ENCODE measurements at regions not wholly inside any gene's neighbourhood (a gene's known extent, or its start where the extent isn't known, plus 50 kb on each side); places are given as distances from the start of the nearest gene placed in this dataset.
"Not testable (repeated sequence)": the region's sequence is repeated elsewhere in the genome, so short reads cannot be mapped to it uniquely, and the experiment has no call there.

DNA sequence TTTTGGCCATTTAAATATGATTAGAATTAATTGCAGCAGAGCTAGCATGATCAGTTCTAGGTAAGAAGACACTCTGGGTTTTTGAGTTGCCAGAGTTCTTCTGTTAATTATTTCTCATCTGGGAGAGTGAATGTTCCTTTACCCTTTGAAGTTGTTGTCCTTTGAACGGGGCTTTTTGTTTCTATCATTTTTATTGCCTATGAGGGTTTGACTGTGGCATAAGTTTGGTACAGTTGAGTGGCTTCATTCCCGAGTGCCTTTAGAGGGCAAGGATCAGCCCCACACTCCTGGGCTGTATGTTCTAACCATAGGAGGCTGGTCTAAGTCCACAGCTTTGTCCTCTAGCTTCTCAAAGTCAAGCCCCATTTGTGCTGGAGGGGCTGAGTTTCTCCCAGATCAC is 804.3 kb downstream of the KCNJ3 start:
- DNase-seq: no peak

DNA sequence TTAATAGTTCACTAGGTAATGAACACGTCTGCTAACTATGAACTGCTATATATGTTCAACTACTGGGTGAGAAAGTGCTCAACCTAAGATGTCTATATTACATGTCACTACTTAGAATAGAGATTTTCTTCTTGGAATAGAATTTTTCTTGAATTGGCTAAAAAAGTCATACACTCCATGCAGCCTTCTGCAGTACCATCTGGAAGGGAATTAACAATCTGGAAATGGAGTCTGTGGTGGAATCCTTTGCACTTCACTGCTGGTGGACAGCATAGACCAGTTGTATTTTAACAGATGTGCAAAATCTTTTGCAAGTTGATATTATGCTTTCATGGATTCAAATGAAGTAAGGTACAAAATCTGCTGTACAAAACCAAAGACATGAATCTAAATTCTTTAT is 799.6 kb downstream of the KCNJ3 start:
- no peak for DNase-seq

DNA sequence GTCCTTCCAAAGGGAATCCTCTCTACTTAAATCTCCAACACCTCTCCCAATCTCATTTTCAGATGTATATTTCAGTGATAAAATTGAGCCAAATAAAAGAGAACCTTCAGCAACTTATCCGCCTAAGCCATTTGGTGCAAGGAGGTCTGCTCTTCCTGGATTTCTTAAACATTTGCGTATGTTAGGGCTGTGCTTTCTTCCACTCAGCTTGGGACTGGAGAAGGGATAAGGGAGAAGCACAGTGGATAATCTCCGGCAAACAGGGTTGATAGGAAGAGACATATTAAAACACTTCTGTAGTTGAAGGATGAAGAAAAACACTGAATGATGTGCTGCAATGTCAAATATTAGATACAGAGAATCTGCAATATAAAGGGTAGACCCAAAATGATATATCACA is 796.2 kb downstream of the KCNJ3 start:
- DNase-seq: no peak

DNA sequence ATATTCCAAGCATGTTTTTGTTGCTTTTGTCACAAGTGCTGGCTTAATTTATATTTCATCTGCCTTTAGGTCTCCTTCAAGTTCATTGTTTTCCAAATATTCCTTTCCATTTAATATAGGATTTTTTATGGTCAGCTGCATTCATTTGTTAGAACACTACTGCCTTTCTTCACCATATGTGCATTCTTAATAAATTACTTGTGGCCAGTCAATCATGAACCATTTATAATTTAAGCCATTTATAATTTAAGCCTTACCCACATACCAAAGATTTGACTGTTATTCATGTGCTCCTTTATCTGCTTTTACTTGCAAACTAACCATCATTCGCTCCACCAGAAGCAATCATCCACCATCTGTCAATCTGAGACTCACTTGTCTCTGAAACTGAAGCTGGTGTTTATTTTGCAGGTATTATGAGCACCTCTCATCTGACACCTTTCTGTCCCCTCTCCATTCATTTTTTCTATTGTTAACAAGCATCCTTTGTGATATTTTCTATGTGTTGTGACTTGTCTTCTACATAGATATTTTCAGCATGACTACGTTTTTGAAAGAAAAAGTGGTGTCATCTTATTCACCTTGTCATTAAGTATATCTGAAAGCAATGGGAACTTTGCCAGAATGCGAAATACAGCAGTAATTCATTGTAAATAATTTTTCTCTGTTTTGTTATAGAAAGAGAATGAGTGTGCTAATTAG is 786.8 kb downstream of the KCNJ3 start:
- no peak for DNase-seq

GRCh38 chr2:155481141-155481540 is 782.6 kb downstream of the KCNJ3 start:
- DNase-seq: no peak

- not testable (repeated sequence) for DNase-seq
Measured at GRCh38 chr2:155472018-155472417, 773.5 kb downstream of the KCNJ3 start.

GRCh38 chr2:155456222-155456621 is 757.7 kb downstream of the KCNJ3 start:
- DNase-seq: no peak

- DNase-seq: no peak
Measured at GRCh38 chr2:155442755-155443372, 744.4 kb downstream of the KCNJ3 start.

GRCh38 chr2:155442088-155442487 is 743.6 kb downstream of the KCNJ3 start:
- no peak for DNase-seq

DNA sequence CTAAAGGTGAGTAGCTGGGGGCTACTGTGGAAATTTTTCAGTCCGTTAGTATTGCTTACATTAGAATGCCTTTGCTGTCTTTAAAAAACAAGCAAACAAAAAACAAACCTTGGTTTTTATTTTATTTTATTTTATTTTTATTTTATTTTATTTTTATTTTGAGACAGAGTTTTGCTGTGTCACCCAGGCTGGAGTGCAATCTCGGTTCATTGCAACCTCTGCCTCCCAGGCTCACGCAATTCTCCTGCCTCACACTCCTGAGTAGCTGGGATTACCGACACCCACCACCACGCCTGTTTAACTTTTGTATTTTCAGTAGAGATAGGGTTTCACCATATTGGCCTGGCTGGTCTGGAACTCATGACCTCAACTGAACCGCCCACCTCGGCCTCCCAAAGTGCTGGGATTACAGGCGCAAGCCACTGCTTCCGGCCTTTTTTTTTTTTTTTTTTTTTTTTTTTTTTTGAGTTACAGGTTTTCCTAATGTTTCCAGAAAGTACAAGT is 732.6 kb downstream of the KCNJ3 start:
- no peak for DNase-seq

DNA sequence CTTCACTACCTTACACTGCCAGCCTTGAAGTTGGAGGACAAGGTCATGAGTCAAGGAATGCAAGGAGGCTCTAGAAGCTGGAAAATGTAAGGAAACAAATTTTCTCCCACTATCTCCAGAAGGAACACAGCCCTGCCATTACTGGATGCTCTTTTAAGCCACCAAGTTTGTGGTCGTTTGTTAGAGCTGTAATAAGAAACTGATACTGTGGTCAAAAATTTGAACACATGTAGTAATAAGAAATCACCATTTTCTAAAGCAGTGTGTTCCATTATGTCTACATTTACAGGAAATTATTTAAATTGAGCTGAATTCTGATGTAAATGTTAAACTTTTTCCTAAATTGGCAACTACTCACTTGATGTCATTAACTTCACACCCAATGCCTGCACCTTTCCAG is 729.0 kb downstream of the KCNJ3 start:
- DNase-seq: no peak

DNA sequence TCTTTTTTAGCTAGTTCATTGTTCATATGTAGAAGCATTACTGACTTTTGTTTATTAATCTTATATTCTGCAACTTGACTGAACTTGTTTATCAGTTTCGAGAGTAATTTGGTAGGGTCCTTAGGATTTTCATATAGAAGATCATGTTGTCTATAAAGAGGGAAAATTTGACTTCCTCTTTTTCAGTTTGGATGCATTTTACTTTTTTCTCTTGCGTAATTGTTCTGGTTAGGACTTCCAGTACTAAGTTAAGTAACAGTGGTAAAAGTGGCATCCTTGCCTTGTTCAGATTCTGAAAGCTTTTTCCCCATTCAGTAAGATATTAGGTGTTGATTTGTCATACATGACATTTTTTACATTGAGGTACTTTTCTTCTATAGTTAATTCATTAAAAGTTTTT is 726.0 kb downstream of the KCNJ3 start:
- no peak for DNase-seq

- DNase-seq: no peak
Measured at GRCh38 chr2:155418753-155419152, 720.3 kb downstream of the KCNJ3 start.

GRCh38 chr2:155412598-155412997 is 714.1 kb downstream of the KCNJ3 start:
- DNase-seq: no peak

DNA sequence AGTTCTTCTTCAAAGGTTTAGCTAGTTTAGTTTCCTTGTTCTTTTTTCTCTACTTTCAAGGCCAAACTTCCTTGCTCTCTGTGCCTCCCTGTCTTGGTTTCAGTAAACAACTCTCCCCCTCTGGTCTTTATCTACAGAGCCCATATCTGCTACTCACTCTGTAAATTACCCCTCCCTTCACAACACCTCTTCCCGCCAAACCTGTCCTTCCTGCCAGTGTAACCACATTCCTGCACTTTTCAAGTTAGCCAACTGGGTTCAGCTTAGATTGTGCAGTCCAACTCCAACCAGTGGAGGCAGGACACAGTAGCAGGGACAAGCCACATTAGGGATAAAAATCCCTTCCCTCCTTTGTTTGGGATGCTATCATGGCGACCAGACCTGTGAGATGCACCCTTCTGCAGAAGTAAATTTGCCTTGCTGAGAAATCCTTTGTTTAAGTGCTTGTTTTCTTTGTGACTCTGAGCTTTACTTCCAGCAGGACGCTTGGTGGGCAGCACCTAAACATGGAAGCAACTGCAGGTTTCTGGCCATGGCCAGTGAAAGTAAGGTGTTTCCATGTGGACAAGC is 706.0 kb downstream of the KCNJ3 start:
- no peak for DNase-seq

- no peak for DNase-seq
Measured at GRCh38 chr2:155393406-155393805, 694.9 kb downstream of the KCNJ3 start.

DNA sequence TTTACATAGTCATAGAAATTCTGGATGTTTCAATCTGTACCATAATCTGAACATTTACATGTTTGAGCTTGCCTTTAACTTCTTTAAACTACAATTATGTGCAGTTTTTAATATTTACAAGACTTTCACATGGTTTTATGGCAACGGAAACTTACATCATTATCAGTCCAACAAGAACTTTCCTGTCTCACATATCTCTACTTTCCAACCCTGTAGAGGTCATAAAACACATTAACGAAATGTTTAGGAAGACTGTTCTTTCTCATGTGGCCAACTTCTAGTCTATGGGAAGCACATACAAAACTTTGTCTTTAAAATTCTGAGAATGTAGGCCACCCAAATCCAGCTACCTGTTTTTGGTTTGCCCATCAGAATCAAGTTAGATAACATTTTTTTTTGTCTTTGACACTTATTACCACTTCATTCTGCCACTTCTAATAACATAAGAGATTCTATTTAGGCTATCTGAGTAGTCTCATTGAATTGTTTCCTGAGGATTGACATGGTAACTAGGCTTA is 693.2 kb downstream of the KCNJ3 start:
- DNase-seq: no peak

DNA sequence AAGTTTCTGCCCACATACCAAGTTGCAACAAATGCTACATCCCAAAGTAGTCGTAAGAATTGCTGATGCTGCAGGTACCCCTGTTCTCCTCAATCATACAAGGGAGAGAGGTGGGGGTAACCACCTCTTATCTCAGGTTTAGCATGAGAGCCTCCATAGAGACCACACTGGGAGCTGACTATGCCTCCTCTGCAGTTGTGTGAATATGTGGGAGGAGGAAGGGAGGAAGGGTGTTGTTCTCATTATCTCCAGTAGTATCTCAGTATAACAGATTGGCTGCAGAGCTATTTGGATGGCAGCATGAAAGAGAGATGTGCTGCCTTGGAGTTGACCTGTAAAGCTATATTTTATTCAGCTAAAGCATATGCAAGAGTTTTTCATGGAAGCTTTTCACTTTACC is 690.7 kb downstream of the KCNJ3 start:
- DNase-seq: no peak

GRCh38 chr2:155384555-155385123 is 686.1 kb downstream of the KCNJ3 start:
- DNase-seq: peak; percentile 4

GRCh38 chr2:155382776-155383175 is 684.3 kb downstream of the KCNJ3 start:
- no peak for DNase-seq

DNA sequence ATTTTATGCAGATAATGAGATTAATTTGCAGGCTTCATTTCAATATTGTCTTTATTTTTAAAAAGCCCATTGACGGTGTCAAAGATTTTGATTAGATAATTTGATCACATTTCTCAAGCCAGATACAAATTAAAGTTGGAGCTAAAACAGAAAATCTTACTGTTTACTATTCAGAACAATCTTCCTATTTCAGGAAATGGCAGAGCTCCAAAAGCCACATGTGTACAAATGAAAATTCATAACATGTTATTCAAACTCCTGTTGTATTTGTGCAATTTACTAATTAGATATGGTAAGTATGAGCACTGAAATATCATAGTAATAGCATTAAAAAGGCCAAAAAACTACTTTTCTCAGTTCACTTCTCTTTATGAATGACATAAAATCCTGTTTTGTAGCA is 682.9 kb downstream of the KCNJ3 start:
- no peak for DNase-seq

DNA sequence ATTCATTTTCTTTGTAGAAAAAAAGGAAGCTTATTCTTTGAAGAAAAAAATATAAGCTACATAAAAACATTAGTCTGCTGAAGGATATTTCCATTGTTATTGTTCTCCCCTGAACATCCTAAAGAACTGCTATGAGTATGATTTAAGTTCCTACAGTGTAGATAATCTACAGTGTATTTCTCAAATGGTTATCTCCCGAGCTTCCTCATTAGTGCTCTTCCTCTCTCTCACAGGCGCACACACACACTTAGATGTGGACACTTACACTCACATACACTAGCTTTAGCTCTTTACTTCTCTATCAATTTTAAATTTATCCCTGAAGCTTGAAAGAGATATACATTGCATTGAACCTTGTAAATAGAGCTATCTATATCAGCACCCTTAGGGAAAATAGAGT is 681.0 kb downstream of the KCNJ3 start:
- no peak for DNase-seq

GRCh38 chr2:155377931-155378444 is 679.5 kb downstream of the KCNJ3 start:
- DNase-seq: no peak

GRCh38 chr2:155377266-155377680 is 678.8 kb downstream of the KCNJ3 start:
- no peak for DNase-seq
